Thyroid gland (tissue), 4 donors: ENCODE measurements at regions not wholly inside any gene's neighbourhood (a gene's known extent, or its start where the extent isn't known, plus 50 kb on each side); places are given as distances from the start of the nearest gene placed in this dataset.
"Not testable (repeated sequence)": the region's sequence is repeated elsewhere in the genome, so short reads cannot be mapped to it uniquely, and the experiment has no call there.

Experiments
- DNase-seq, 2 donors: peaks; one replicate each; pipeline ENCODE4 v3.0.0-alpha.2; 2019
- H3K27ac ChIP-seq, 3 donors: fragments of 200-600 bp; sonication (generic); 1 replicate in 2 of 3; 2 replicates in 1 of 3; pipeline ENCODE4 v1.5.1; 2016 to 2019; ENCODE audit warnings: mild to moderate bottlenecking in 1 of 3, moderate library complexity in 1 of 3
- H3K27me3 ChIP-seq: fragments of 200-600 bp; sonication (generic); one replicate; pipeline ENCODE4 v1.5.1; 2019
- H3K36me3 ChIP-seq, 2 donors: fragments of 200-600 bp; sonication (generic); one replicate each; pipeline ENCODE4 v1.5.1; 2016 to 2019
- H3K4me1 ChIP-seq, 2 donors: fragments of 200-600 bp; sonication (generic); one replicate each; pipeline ENCODE4 v1.5.1; 2017 to 2019
- H3K4me3 ChIP-seq, 3 donors: fragments of 200-600 bp; sonication (generic); replicated peaks in 1 of 3; 1 replicate in 2 of 3; 2 replicates in 1 of 3; pipeline ENCODE4 v1.5.1; 2016; ENCODE audit warnings: mild to moderate bottlenecking in 1 of 3
- H3K9me3 ChIP-seq: fragments of 200-600 bp; sonication (generic); one replicate; pipeline ENCODE4 v1.5.1; 2017
- CTCF ChIP-seq, 6 experiments: fragments of 200-600 bp in 3 of 6; fragments of 450-650 bp in 3 of 6; sonication (generic) in 3 of 6; IDR thresholded peaks; one replicate each; pipeline ENCODE4 v1.5.1; 2016 to 2019; ENCODE audit warnings: antibody characterized with exemption in 6 of 6, mild to moderate bottlenecking in 2 of 6, inconsistent platforms in 1 of 6, moderate library complexity in 1 of 6
- POLR2A ChIP-seq, 2 donors: fragments of 450-650 bp; IDR thresholded peaks; one replicate each; pipeline ENCODE4 v1.6.1; 2017; ENCODE audit warnings: antibody characterized with exemption in 2 of 2, mild to moderate bottlenecking in 2 of 2, moderate library complexity in 1 of 2
- whole genome bisulfite sequencing, 2 donors: methylation state at CpG; one replicate each; pipeline ENCODE4 v1.1.5; 2017; 5-methylcytosine and 5-hydroxymethylcytosine counted together
- intact Hi-C: fragments of 100-400 bp; cut with DNase I; formaldehyde crosslinking; loops from one replicate; pipeline ENCODE4 v1.15.1; 2023

DNA sequence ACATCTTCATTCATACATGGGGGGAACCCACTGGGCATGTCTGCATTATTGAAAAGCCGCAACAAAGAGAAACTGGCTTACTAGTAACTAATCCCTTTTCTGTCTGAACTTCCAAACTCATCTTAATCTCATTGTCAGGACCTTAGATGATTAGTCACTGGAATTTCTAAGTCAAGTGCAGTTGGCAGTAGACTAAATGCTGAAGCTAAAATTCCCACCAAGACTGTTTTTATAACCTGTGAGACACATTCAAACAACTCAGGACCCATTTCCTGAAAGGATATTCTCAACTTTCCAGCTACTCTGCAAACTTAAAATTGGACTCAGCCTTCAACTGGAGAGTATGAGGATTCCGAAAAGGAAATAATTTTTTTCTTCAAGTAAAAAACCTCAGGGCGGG, 94.8 kb upstream of the SCAF8 start:
- no peak for TF ChIP-seq POLR2A (IDR thresholded peaks at IDR 0.05)
- no peak for TF ChIP-seq CTCF (IDR thresholded peaks at IDR 0.05)
- Histone ChIP-seq H3K4me3 (no peak overlapping the region), H3K27ac (peak overlapping the region in 1 of 3 donors; percentile 17), H3K4me1 (no peaks in the 10 kb centered on the region), H3K27me3 (no peaks in the 10 kb centered on the region), H3K36me3 (no peaks in the 10 kb centered on the region), H3K9me3 (no peaks in the 10 kb centered on the region)
- no peak for DNase-seq
- WGBS, 2 donors, result 59 to 64% methylated on average over 3 of the region's 3 CpGs
- intact Hi-C loops, result no loop called here

GRCh38 chr6:154639196-154639595, 94.0 kb upstream of the SCAF8 start:
- H3K4me3 ChIP-seq, H3K36me3 ChIP-seq, intact Hi-C loops, H3K27ac ChIP-seq, H3K9me3 ChIP-seq, H3K27me3 ChIP-seq, DNase-seq, H3K4me1 ChIP-seq: not testable (repeated sequence)
- WGBS, 2 donors, result 92 to 98% methylated on average over 7 of the region's 7 CpGs

DNA sequence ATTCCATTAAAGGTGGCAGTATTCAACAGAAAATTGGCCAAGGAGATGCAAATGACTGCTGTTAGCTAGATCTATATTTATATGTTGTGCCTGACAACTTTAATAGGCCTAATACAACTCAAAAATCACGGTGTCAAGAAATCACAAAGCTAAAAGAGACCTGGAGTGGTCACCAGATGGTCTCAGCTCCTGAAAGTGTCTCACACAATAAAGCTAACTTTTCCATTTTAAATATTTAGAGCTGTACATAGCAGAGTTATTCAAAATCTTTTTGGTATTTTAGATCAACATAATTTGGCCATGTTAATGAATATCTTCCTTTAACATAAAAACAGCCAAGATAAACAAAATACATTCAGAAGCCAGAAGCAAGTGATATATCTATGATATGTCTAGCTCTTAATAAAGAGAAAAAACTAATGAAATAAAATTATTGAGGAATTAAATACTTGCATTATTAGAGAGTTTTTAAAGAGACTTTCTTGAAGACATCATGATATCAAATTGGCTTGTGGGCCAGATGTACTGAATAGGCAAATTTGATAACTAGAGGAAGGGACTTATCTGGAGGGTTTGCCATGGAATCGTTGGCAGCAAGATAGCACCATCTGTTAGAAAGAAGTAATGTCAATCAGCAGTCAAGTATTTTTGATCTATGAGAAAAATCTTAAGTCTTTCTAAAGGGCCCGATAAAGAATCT, 84.9 kb upstream of the SCAF8 start:
- intact Hi-C loops, result no loop called here
- Histone ChIP-seq H3K36me3 (no peaks in the 10 kb centered on the region), H3K4me1 (peaks cover 8 to 10% of the 10 kb centered on the region in 2 donors), H3K27me3 (no peaks in the 10 kb centered on the region), H3K4me3 (no peak overlapping the region), H3K27ac (no peak overlapping the region), H3K9me3 (no peaks in the 10 kb centered on the region)
- 68 to 73% methylated on average over 3 of the region's 3 CpGs for WGBS, 2 donors
- no peak for TF ChIP-seq POLR2A (IDR thresholded peaks at IDR 0.05)
- no peak for TF ChIP-seq CTCF (IDR thresholded peaks at IDR 0.05)
- no peak for DNase-seq

DNA sequence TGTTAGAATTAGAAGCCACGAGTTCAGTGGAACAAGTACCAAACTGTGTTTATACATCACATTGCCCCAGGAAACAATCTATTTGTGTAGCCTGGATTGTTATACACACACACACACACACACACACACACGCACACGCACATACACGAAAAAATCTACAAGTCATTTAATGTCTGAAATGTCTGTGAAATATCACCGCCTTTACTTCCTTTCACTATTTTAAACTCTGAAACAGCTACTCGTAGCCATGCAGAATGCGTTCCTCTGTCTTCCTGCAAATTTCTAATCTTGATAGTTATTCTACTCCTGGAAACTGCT, 84.4 kb upstream of the SCAF8 start:
- WGBS, 2 donors, result 80 to 85% methylated on average over 7 of the region's 7 CpGs
- no peak for DNase-seq
- Histone ChIP-seq H3K4me1 (peaks cover 9 to 15% of the 10 kb centered on the region in 2 donors), H3K4me3 (no peak overlapping the region), H3K9me3 (no peaks in the 10 kb centered on the region), H3K27ac (no peak overlapping the region), H3K36me3 (no peaks in the 10 kb centered on the region), H3K27me3 (no peaks in the 10 kb centered on the region)
- intact Hi-C loops, result no loop called here
- TF ChIP-seq POLR2A (IDR thresholded peaks at IDR 0.05), result no peak
- no peak for TF ChIP-seq CTCF (IDR thresholded peaks at IDR 0.05)

GRCh38 chr6:154649721-154650120, 83.5 kb upstream of the SCAF8 start:
- TF ChIP-seq CTCF (IDR thresholded peaks at IDR 0.05) (no peak), POLR2A (IDR thresholded peaks at IDR 0.05) (no peak)
- H3K27ac ChIP-seq, result no peak overlapping the region
- no peak overlapping the region for H3K4me3 ChIP-seq
- DNase-seq, result no peak
- H3K4me1 ChIP-seq, result peaks cover 13 to 23% of the 10 kb centered on the region in 2 donors
- H3K9me3 ChIP-seq, result no peaks in the 10 kb centered on the region
- H3K27me3 ChIP-seq, result no peaks in the 10 kb centered on the region
- intact Hi-C loops, result no loop called here
- WGBS, 2 donors, result 55 to 58% methylated on average over 5 of the region's 5 CpGs
- no peaks in the 10 kb centered on the region for H3K36me3 ChIP-seq

- peaks cover 13 to 23% of the 10 kb centered on the region in 2 donors for H3K4me1 ChIP-seq
- no peak overlapping the region for H3K4me3 ChIP-seq
- H3K9me3 ChIP-seq, result no peaks in the 10 kb centered on the region
- WGBS, 2 donors, result 41 to 45% methylated on average over 2 of the region's 2 CpGs
- no peaks in the 10 kb centered on the region for H3K27me3 ChIP-seq
- no peaks in the 10 kb centered on the region for H3K36me3 ChIP-seq
- intact Hi-C loops, result no loop called here
- TF ChIP-seq CTCF (IDR thresholded peaks at IDR 0.05) (no peak), POLR2A (IDR thresholded peaks at IDR 0.05) (no peak)
- no peak for DNase-seq
- no peak overlapping the region for H3K27ac ChIP-seq
These were observed 82.9 kb upstream of the SCAF8 start for GRCh38 chr6:154650351-154650750.
